ENCODE measurements at regions not wholly inside any gene's neighbourhood (a gene's known extent, or its start where the extent isn't known, plus 50 kb on each side); places are given as distances from the start of the nearest gene placed in this dataset.

DNA sequence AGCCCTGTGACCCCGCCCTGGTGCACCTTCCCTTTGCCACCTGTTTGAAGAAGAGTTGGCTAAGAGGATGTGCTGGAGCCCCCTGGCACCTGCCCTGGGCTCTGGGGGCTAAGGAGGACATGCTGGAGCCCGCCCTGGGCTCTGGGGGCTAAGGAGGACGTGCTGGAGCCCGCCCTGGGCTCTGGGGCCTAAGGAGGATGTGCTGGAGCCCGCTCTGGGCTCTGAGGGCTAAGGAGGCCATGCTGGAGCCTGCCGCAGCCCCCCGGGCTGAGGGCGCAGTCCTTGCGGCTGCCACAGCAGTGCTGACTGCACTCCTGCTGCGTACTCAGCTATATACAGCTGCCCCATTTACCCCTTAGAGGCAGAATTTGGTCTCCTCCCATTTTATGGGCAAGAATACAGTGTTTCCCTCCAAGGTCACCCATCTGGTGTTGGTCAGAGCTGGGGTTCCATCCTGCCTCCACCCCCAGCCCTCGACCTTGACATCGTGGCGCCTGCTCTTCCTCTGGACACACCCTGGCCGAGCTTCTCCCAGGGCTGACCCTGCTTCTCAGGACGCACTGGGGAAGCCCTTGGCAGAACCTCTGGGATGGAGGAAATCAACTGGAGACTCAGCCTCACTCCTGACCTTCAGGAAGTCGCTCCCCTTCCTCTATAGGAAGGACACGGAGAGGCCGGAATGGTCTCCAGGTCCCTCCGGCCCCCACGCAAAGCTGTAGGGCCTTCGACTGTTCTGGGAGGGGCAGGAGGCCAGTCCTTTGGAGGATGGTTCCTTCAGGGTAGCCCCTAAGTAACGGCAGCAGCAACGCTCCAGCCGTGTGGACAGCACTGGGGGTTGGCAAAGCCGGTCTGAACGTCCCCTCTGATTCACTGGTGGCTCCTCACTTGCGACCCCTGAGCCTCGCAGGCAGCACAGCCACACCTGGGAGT lies 65.0 kb upstream of the HPCAL1 start:
- DNase-seq (ENCODE audit: low read depth), result no peak

DNA sequence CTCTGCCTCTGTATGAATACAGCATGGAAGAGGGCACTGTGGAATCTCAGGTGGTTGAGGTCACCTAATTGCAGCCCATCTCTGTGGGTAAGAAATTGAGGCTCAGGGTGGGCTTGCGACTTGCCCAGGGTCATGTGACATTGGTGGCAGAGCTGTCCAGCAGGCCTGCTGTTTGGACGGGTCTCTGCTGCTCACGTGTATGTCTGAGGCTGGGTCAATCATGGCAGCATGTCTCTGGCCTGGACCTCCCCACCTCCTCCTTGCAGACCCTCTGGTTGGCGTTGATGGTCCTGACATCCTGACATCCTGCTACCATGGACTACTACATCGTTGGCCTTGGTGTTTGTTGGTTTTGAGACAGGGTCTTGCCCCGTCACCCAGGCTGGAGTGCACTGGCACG lies 64.3 kb upstream of the HPCAL1 start:
- no peak for DNase-seq (ENCODE audit: low read depth)

DNA sequence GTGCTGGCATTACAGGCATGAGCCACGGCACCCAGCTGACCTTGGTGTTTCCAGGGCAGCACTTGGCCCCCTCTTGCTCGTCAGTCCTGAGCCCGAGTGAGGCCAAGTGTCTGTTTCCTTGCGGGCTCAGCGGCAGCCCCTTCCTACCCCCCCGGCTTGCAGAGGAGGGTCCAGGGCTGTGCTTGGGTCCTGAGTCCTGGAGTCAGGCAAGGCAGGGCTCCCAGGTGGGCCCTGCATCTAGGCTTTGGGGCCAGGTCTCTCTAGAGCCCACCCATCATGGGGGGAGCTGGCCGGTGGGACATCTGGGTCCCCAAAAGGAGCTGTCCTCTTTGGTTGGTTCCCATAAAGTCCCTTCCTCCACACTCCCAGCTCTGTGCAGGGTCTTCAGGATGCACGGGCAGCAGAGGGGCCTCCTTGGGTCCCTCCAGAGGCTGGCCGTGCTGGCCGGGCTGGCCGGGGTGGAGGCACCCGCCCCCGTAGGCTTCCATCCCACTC lies 63.7 kb upstream of the HPCAL1 start:
- no peak for DNase-seq (ENCODE audit: low read depth)

DNA sequence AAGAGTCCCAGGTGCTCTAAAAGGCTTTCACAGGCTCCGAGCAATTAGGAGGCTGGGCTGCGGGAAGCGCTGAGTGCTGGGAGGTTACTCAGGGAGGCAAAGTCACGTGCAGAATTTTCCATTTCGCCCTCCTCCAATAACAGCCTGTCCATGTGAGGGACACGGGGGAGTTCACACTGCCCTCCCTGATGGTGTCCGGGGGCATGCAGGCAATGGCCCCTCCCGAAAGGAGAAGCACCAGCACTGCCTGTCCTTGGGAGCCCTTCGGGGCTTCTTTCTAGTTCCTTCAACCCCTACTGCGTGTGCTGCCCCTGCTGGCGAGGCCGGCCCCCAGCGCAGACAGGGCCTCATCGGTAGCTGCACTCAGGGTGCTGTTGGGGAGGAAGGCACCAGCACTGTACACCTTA lies 63.1 kb upstream of the HPCAL1 start:
- DNase-seq (ENCODE audit: low read depth), result no peak

DNA sequence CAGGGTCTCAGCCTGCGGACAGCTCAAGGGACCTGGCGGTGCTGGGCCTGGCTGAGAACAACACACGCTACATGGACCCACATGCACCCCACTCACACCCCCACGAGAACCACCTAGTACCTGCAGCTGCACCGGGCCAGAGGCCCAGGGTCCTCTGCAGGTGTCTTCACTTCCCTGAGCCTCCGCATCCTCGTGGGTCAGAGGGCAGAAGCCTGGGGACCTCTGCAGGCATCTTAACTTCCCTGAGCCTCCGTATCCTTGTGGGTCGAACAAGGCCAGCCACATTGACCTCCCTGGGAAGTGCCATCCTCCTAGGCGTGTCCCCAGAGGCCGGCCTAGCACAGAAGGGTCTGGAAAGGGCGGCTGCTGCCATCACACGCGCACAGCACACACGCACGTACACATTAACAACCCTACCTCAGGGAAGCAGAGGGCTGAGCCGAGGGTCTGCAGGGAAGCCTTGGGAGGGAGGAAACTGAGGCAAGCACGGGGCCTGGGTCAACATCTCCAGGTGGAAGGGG lies 62.5 kb upstream of the HPCAL1 start:
- DNase-seq (ENCODE audit: low read depth), result no peak

DNA sequence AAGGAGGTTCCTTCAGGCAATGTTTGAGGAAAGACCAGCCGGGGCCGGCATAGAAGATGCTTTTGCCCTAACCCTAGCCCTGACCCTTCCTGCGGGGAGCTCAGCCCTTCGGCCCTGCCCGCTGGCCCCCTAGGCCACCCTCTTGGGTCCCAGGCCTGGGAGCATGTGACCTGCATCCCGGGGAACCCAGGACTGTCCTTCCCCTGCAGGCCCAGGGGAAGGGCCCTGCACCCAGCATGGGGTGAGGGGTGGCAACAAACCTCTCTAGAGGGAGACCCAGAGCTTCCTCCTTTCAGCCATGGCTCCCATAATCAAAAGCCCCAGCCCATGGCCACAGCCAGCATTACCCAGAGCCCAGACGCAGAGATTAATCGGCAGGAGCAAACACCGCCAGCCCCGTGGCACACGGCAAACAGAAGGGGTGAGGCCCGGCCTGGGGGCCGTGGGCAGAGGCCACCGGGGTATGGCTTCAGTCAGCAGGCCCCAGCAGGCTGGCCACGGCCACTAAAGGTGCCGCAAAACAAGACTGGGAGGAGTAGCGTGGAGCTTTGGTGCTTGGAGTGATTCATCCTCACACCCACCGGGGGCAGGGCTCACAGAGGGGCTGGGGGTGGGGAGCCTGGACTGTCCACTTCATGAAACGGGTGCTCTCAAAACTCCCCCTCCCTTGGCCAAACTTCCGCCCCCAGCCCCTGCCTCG lies 61.6 kb upstream of the HPCAL1 start:
- no peak for DNase-seq (ENCODE audit: low read depth)

DNA sequence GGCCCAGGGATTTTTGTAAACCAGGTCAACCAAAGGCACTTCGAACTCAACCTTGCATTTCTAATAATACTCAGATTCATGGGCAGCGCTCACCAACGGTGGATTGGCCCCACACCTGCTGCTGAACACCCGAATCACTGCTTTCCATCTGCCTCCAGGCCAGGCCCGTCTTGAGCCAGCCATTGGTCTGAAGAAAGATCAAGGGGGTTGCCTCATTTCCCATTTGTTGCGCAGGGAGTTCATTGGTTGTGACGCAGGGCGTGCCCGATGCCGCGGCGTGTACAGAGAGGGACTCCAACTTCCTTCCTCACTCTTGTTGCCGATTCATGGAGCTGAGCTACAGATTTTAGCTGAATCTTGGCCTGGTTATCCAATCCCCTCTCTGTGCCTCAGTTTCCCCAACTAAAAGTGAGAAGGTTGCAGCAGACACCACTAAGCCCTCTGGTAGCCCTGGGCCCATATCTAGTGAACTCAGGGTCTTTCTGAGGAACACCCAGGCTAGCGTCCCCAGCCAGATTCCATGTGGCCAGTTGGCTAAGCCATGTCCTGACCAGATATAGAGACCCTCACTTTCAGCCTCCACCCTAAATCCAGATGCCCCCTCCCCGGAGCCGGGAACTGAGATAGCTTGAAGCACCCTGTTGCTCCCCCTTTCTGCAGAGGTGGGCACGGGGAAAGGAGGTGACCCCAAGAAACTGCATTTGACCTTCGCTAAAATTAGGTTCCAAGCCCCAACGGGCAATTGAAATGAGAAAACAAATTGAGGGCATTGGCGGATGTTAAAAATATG lies 60.9 kb upstream of the HPCAL1 start:
- no peak for DNase-seq (ENCODE audit: low read depth)

DNA sequence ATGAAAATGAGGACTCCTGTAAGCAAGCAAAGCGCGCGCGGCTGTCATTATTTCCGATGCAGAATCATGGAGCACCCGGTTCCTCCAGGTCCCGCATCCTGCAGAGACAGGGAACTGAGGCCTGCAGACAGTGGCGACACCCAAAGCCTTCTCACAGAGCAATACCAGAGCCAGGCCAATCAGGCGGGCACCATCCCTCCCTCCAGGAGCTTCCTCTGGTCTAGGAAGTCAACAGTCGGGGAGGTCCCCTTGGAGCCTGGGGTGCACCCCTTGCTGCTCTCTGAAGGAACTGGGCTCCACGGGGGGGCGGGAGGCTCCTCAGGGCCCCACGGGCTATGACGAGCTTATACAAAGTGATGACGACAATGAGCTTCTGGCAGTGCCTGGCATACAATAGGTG lies 60.3 kb upstream of the HPCAL1 start:
- DNase-seq (ENCODE audit: low read depth), result no peak

DNA sequence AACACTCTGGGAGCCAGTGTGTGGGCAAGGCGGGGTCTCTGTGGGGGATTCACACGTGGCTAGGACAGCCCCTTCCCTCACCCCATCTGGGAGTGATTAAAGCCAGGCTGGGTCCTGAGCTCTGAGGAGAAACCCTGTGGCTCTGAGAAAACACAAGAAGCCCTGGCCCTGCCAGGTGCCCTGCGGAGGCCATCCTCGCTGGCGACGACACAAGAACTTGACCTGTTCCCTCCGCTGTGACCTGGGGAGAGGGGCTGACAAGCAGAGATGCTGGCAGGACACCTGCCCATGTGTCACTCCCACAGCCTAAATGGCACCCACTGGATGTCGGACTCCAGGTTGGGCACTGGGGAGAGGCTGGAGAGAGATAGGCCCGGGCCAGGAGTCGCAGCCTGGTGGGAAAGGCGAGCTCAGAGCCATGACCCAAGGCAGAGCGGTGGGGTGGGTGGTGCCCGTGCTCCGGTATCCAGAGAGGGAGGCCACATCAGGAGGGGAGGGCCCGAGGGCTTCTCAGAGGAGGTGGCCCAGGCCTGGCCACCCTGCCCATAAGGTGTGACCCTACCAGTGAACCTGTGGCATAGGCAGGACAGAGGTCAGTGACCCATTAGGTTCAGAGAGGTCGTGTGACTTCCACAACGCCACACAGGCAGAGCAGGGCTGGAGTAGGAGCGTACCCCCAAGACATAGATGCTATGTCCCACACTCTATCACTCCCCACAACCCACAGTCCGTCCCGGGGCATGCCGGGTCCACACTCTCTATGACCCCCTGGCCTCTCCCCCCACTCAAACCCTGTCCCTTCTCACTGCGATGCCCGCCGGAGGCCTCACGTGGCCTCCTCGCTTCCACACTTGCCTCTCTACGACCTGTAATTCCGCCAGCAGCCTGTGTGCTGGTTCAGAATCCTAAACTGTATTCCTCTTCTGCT lies 59.4 kb upstream of the HPCAL1 start:
- no peak for DNase-seq (ENCODE audit: low read depth)

DNA sequence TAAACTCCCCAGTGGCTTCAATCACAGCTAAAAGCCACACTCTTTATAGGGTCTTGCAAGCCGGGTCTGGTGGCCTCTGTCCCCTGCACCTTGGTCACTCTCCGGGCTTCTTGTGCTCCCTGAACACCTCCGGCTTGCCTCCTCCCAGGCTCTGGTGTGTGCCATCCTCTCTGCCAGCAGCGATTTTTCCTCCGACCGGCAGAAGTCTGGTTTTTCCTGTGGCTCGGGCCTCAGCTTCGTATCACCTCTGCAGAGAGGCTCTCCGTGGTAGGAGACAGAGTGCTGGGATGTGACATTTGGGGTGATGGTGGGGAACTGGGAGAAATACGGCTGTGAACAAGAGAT lies 58.8 kb upstream of the HPCAL1 start:
- DNase-seq (ENCODE audit: low read depth), result no peak

DNA sequence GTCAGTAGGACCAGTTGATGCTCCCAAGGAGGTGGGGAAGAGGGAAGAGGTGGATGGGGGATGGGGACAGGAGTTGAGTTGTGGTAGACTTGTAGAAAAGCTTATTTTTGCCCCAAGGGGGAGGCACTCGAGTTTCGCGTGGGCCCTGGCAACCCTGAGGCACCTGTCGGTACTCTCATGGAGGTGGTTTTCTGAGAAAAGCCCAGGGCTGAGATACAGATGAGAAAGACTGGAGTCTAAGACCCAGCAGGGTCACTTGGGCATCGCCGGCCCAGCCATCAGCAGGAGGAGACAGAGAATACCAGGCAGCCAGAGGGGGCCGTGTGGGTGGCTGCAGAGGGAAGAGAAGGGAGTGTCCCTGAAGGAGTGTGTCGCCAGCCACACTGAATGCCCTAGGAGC lies 57.7 kb upstream of the HPCAL1 start:
- DNase-seq (ENCODE audit: low read depth), result no peak

DNA sequence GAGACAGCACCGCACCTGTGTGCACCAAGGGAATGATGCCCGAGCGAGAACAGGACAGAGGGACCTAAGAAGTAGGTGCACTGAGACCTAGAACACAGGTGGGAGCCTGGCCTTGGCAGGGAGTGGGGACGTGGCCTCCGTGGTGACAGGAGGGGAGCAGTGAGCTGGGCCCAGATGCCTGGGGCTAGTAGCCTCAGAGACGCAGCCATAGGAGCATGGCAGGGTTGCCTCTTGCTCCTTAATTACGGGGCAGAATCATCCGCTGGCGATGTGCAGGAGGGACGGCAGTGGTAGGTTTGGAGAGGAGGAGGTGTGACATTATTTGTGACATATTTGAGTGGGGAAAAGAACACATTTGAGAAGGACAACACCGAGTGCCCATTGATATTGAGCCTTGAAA lies 57.0 kb upstream of the HPCAL1 start:
- DNase-seq (ENCODE audit: low read depth), result no peak

DNA sequence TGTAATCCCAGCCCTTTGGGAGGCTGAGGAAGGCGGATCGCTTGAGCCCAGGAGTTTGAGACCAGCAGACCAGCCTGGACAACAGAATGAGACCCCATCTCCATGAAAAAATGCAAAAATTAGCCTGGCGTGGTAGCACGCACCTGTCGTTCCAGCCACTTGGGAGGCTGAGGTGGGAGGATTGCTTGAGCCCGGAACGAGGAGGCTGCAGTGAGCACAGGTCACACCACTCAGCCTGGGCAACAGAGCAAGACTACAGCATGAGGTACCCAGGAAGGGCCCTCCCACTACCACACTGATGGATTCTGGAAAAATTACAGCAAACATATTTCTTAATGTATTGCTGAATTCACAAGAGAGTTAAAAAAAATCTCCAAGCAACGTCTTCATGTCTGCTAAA lies 56.3 kb upstream of the HPCAL1 start:
- no peak for DNase-seq (ENCODE audit: low read depth)

DNA sequence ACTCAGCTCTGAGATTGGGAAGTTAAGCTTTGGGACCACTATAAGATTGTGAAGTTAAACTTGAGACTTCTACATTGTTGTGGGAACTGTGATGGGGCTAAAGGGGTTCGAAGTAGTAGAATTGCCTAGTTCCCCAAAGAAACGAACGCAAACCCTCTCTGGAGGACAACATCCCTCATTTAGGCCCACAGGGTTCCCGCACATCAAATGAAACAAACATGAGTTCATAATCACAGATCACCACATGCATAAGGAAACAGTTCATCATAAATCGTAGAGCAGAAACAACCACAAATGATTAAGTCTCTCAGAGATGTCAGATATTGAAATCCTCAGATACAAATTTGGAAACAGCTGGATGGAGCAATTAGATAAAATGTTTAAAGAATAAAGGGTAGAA lies 55.9 kb upstream of the HPCAL1 start:
- DNase-seq (ENCODE audit: low read depth), result no peak

DNA sequence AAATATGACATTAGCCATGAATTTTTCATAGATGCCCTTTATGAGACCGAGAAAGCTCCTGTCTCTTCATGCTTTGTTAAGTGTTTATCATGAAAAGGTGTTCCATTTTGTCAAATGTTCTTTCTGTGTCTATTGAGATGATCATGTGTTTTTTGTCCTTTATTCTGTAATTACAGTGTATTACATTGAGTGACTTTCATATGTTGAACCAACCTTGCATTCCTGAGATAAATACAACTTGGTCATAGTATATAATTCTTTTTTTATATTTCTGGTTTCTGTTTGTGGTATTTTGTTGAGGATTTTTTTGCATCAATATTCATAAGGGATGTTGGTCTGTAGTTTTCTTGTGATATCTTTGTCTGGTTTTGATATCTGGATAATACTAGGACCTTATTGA lies 52.9 kb upstream of the HPCAL1 start:
- no peak for DNase-seq (ENCODE audit: low read depth)

DNA sequence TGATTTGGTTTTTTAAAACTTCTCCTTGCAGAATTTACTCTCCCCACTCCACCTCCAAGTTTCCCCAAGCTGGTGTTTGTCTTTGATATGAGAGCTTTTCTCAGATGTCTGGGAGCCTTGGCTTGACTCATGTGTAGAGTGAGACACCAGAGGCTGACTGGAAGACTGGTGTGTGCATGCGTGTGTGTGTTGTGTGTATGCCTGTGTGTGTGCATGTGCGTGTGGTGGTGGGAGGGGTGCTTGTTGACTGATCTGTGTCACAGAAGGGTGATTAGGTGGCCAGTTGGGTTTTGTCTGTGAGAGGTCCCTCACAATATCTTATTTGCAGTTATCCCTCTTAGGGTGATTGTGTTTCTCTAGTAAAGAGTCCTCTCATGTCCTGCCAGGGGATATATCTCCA lies 50.5 kb upstream of the HPCAL1 start:
- no peak for DNase-seq (ENCODE audit: low read depth)

DNA sequence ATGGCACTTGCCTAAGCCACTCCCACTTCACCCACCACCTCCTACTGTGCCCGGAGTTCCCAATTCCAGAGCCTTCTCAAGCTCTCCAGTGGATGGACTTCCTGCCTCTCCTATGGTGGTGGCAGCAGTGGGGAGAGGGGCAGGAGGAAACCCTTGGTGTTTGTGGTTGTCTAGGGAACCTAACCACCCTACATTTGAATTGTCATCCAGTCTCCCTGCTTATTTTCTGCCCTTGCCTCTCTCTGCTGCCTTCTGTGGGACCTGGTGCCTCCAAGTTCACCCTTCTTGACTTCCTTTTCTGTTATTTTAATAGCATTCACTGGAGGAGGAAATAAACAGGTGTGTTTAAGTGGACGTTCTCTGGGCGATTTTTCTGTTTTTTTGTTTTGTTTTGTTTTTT lies 50.0 kb upstream of the HPCAL1 start:
- no peak for DNase-seq (ENCODE audit: low read depth)
